Liver (tissue), 3 donors: ENCODE measurements at regions not wholly inside any gene's neighbourhood (a gene's known extent, or its start where the extent isn't known, plus 50 kb on each side); places are given as distances from the start of the nearest gene placed in this dataset.

Experiments used
- FOXA1 ChIP-seq: IDR thresholded peaks from 2 replicates; pipeline ENCODE4 v1.6.1; 2016; ENCODE audit warnings: antibody characterized with exemption
- FOXA2 ChIP-seq: IDR thresholded peaks from 2 replicates; pipeline ENCODE4 v1.6.1; 2016; ENCODE audit warnings: antibody characterized with exemption
- GABPA ChIP-seq, 2 donors: IDR thresholded peaks in 1 of 2; conservative IDR thresholded peaks in 1 of 2; 2 replicates each; pipeline ENCODE4 v1.6.1; 2016; ENCODE audit warnings: antibody characterized with exemption in 2 of 2, mild to moderate bottlenecking in 1 of 2, moderate library complexity in 1 of 2
- HNF4A ChIP-seq, 2 donors: conservative IDR thresholded peaks; 2 replicates each; pipeline ENCODE4 v1.6.1; 2016; ENCODE audit warnings: antibody characterized with exemption in 2 of 2, mild to moderate bottlenecking in 2 of 2
- NR2F2 ChIP-seq: IDR thresholded peaks from 2 replicates; pipeline ENCODE4 v1.6.1; 2016; ENCODE audit warnings: antibody characterized with exemption
- RAD21 ChIP-seq, 2 donors: IDR thresholded peaks; 2 replicates each; pipeline ENCODE4 v1.6.1; 2016; ENCODE audit warnings: antibody characterized with exemption in 2 of 2, mild to moderate bottlenecking in 2 of 2
- RXRA ChIP-seq, 2 donors: IDR thresholded peaks; 2 replicates each; pipeline ENCODE4 v1.6.1; 2017 to 2018; ENCODE audit warnings: antibody characterized with exemption in 2 of 2, mild to moderate bottlenecking in 1 of 2
- TAF1 ChIP-seq: conservative IDR thresholded peaks from 2 replicates; pipeline ENCODE4 v1.6.1; 2016; ENCODE audit warnings: antibody characterized with exemption, mild to moderate bottlenecking
- YY1 ChIP-seq: IDR thresholded peaks from 2 replicates; pipeline ENCODE4 v1.6.1; 2016; ENCODE audit warnings: antibody characterized with exemption, mild to moderate bottlenecking
- TF ChIP-seq, protein P1 (sequence below): IDR thresholded peaks from 2 replicates; pipeline ENCODE4 v1.6.1; 2016; ENCODE audit warnings: antibody characterized with exemption, mild to moderate bottlenecking
- TF ChIP-seq, protein P2 (sequence below): fragments of 150-350 bp; IDR thresholded peaks from 2 replicates; pipeline ENCODE4 v1.5.1; 2017; ENCODE audit warnings: improper control_type of control experiment, low read depth, low read length; ENCODE audit not compliant: missing input control
- TF ChIP-seq, protein P3 (sequence below): IDR thresholded peaks from 2 replicates; pipeline ENCODE4 v1.6.1; 2016; ENCODE audit warnings: antibody characterized with exemption
- TF ChIP-seq, protein P4 (sequence below): IDR thresholded peaks from 2 replicates; pipeline ENCODE4 v1.6.1; 2016; ENCODE audit warnings: antibody characterized with exemption
- TF ChIP-seq, protein P5 (sequence below): IDR thresholded peaks from 2 replicates; pipeline ENCODE4 v1.6.1; 2016; ENCODE audit warnings: antibody characterized with exemption
- donor health status: healthy.
- donor health status: healthy.

DNA sequence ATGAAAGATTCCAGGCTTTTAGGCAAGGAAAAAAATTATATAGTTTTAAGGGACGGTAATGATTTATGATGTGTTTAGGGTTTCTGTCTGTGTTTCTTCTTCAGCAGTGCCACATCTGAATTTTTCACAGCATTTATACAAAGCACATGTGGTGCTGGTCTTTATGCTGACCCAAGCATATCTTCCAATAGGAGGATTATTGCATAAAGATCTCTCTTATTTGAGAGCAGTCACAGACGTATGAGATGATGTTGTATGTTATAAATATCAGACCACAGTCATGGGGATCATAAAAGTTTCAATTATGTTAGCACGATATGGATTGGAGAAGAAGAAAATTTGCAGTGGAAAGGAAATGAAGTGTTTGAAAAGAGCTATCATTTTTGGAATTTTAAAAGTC is 150.9 kb downstream of the RASEF start:
- TF ChIP-seq, protein P1, sequence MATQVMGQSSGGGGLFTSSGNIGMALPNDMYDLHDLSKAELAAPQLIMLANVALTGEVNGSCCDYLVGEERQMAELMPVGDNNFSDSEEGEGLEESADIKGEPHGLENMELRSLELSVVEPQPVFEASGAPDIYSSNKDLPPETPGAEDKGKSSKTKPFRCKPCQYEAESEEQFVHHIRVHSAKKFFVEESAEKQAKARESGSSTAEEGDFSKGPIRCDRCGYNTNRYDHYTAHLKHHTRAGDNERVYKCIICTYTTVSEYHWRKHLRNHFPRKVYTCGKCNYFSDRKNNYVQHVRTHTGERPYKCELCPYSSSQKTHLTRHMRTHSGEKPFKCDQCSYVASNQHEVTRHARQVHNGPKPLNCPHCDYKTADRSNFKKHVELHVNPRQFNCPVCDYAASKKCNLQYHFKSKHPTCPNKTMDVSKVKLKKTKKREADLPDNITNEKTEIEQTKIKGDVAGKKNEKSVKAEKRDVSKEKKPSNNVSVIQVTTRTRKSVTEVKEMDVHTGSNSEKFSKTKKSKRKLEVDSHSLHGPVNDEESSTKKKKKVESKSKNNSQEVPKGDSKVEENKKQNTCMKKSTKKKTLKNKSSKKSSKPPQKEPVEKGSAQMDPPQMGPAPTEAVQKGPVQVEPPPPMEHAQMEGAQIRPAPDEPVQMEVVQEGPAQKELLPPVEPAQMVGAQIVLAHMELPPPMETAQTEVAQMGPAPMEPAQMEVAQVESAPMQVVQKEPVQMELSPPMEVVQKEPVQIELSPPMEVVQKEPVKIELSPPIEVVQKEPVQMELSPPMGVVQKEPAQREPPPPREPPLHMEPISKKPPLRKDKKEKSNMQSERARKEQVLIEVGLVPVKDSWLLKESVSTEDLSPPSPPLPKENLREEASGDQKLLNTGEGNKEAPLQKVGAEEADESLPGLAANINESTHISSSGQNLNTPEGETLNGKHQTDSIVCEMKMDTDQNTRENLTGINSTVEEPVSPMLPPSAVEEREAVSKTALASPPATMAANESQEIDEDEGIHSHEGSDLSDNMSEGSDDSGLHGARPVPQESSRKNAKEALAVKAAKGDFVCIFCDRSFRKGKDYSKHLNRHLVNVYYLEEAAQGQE, result no peak
- no peak for TF ChIP-seq FOXA1
- TF ChIP-seq RAD21 (IDR thresholded peaks at IDR 0.05), result no peak
- no peak for TF ChIP-seq TAF1
- TF ChIP-seq, protein P2, sequence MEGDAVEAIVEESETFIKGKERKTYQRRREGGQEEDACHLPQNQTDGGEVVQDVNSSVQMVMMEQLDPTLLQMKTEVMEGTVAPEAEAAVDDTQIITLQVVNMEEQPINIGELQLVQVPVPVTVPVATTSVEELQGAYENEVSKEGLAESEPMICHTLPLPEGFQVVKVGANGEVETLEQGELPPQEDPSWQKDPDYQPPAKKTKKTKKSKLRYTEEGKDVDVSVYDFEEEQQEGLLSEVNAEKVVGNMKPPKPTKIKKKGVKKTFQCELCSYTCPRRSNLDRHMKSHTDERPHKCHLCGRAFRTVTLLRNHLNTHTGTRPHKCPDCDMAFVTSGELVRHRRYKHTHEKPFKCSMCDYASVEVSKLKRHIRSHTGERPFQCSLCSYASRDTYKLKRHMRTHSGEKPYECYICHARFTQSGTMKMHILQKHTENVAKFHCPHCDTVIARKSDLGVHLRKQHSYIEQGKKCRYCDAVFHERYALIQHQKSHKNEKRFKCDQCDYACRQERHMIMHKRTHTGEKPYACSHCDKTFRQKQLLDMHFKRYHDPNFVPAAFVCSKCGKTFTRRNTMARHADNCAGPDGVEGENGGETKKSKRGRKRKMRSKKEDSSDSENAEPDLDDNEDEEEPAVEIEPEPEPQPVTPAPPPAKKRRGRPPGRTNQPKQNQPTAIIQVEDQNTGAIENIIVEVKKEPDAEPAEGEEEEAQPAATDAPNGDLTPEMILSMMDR, result no peak
- no peak for TF ChIP-seq RXRA (IDR thresholded peaks at IDR 0.05)
- no peak for TF ChIP-seq YY1
- no peak for TF ChIP-seq FOXA2
- TF ChIP-seq, protein P3, sequence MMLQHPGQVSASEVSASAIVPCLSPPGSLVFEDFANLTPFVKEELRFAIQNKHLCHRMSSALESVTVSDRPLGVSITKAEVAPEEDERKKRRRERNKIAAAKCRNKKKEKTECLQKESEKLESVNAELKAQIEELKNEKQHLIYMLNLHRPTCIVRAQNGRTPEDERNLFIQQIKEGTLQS, result no peak
- TF ChIP-seq GABPA (IDR thresholded peaks at IDR 0.05 in 1 of 2, conservative IDR thresholded peaks at IDR 0.05 in 1 of 2), result no peak
- TF ChIP-seq, protein P4, sequence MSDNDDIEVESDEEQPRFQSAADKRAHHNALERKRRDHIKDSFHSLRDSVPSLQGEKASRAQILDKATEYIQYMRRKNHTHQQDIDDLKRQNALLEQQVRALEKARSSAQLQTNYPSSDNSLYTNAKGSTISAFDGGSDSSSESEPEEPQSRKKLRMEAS, result no peak
- TF ChIP-seq NR2F2, result no peak
- TF ChIP-seq, protein P5, sequence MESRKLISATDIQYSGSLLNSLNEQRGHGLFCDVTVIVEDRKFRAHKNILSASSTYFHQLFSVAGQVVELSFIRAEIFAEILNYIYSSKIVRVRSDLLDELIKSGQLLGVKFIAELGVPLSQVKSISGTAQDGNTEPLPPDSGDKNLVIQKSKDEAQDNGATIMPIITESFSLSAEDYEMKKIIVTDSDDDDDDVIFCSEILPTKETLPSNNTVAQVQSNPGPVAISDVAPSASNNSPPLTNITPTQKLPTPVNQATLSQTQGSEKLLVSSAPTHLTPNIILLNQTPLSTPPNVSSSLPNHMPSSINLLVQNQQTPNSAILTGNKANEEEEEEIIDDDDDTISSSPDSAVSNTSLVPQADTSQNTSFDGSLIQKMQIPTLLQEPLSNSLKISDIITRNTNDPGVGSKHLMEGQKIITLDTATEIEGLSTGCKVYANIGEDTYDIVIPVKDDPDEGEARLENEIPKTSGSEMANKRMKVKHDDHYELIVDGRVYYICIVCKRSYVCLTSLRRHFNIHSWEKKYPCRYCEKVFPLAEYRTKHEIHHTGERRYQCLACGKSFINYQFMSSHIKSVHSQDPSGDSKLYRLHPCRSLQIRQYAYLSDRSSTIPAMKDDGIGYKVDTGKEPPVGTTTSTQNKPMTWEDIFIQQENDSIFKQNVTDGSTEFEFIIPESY, result no peak
- TF ChIP-seq HNF4A (conservative IDR thresholded peaks at IDR 0.05), result no peak
